Muscle layer of duodenum (tissue), 2 donors: ENCODE measurements at regions not wholly inside any gene's neighbourhood (a gene's known extent, or its start where the extent isn't known, plus 50 kb on each side); places are given as distances from the start of the nearest gene placed in this dataset.
"Not testable (repeated sequence)": the region's sequence is repeated elsewhere in the genome, so short reads cannot be mapped to it uniquely, and the experiment has no call there.

ENCODE experiments used
- H3K27ac ChIP-seq: one replicate; pipeline ENCODE4 v1.7.0; 2013; ENCODE audit warnings: mild to moderate bottlenecking, low read length
- H3K27me3 ChIP-seq: one replicate; pipeline ENCODE4 v1.7.0; 2013; ENCODE audit warnings: low read depth, mild to moderate bottlenecking, control low read depth, low read length
- H3K36me3 ChIP-seq, 2 donors: one replicate each; pipeline ENCODE4 v1.7.0; 2013; ENCODE audit warnings: low read length in 2 of 2, control low read depth in 1 of 2, mild to moderate bottlenecking in 1 of 2; ENCODE audit not compliant: insufficient read depth in 2 of 2, control insufficient read depth in 1 of 2
- H3K4me1 ChIP-seq, 2 donors: one replicate each; pipeline ENCODE4 v1.7.0; 2013; ENCODE audit warnings: low read length in 2 of 2, mild to moderate bottlenecking in 2 of 2, control low read depth in 1 of 2, moderate library complexity in 1 of 2; ENCODE audit not compliant: insufficient read depth in 2 of 2, control insufficient read depth in 1 of 2
- H3K4me3 ChIP-seq, 2 donors: one replicate each; pipeline ENCODE4 v1.7.0; 2013; ENCODE audit warnings: low read length in 2 of 2, low read depth in 1 of 2, mild to moderate bottlenecking in 1 of 2
- H3K9me3 ChIP-seq, 2 donors: one replicate each; pipeline ENCODE4 v1.7.0; 2013; ENCODE audit warnings: low read length in 2 of 2, control low read depth in 1 of 2, mild to moderate bottlenecking in 1 of 2; ENCODE audit not compliant: control insufficient read depth in 1 of 2
- donor health status: healthy.

DNA sequence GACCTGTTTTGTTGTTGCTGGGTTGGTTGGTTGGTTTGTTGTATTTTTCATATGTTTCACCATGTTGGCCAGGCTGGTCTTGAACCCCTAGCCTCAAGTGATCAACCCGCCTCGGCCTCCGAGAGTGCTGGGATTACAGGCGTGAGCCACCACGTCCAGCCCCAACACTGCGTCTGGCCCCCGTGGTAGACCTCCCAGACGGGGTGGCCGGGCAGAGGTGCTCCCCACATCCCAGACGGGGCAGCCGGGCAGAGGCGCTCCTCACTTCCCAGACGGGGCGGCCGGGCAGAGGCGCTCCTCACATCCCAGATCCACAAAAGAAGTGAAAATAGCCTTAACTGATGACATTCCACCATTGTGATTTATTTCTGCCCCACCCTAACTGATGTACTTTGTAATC lies 76.2 kb upstream of the PABPC3 start:
- not testable (repeated sequence) for H3K4me3 ChIP-seq, H3K27me3 ChIP-seq, H3K4me1 ChIP-seq, H3K36me3 ChIP-seq, H3K9me3 ChIP-seq, H3K27ac ChIP-seq

DNA sequence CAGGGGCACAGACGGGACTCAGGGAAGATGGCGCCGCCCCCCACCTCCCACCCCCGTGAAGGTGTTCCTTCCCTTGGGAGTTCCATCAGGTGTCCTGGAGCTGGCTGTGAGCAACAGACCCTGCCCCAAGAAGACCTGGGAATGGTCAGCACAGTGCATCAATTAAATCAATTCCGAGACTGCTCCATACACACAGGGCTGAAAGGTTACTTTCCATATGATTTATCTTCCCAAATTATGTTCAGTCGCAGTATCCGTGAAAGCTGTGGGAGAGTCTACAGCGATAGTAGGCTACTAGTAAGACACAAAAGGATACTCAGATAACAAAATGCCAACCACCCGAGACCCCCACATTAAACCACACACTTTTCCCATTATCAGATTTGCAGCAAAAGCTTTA lies 71.8 kb upstream of the PABPC3 start:
- Histone ChIP-seq H3K9me3 (no peaks in the 10 kb centered on the region), H3K36me3 (no peaks in the 10 kb centered on the region), H3K4me3 (no peak overlapping the region), H3K27me3 (no peaks in the 10 kb centered on the region), H3K27ac (no peak overlapping the region), H3K4me1 (no peaks in the 10 kb centered on the region)

DNA sequence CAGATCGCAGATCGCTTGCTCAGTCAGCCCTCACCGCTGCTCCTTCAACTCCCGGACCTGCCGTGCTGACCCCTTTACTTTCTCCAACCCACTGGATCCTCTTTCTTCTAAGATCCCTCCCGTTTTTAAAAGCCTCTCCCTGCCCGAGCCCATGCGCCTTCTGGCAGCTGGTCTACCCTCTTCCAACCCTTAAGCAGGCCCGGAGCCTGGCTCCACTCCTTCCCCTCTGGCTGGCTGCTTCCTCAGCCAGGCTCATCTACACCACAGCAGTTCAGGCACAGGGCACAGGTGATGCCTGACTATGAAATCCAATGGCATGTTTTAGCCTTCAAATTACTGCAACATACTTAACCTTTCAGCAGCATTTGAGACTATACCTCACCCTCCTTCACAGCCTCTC lies 63.8 kb upstream of the PABPC3 start:
- H3K4me3 ChIP-seq: no peak overlapping the region
- no peaks in the 10 kb centered on the region for H3K36me3 ChIP-seq
- no peaks in the 10 kb centered on the region for H3K9me3 ChIP-seq
- no peaks in the 10 kb centered on the region for H3K27me3 ChIP-seq
- no peak overlapping the region for H3K27ac ChIP-seq
- no peaks in the 10 kb centered on the region for H3K4me1 ChIP-seq

DNA sequence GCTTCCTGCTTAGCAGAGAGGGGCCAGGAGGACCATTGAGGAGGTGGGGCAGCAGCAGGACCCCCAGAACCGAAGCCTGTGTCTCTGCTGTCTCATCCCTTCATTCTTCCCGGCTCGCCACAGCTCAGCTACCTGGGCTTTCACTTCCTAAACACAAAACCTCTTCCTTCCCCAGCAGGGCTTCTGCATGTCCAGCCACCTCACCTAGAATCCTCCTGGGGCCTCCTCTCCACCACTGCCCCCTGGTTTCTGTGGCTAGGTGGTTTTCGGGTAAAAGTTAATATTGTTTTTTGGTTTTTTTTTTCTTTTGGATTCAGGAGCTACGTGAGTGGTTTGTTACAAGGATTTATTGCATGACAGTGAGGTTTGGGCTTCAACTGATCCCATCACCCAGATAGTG lies 61.8 kb upstream of the PABPC3 start:
- Histone ChIP-seq H3K4me3 (no peak overlapping the region), H3K27ac (no peak overlapping the region), H3K27me3 (no peaks in the 10 kb centered on the region), H3K36me3 (no peaks in the 10 kb centered on the region), H3K9me3 (no peaks in the 10 kb centered on the region), H3K4me1 (no peaks in the 10 kb centered on the region)

DNA sequence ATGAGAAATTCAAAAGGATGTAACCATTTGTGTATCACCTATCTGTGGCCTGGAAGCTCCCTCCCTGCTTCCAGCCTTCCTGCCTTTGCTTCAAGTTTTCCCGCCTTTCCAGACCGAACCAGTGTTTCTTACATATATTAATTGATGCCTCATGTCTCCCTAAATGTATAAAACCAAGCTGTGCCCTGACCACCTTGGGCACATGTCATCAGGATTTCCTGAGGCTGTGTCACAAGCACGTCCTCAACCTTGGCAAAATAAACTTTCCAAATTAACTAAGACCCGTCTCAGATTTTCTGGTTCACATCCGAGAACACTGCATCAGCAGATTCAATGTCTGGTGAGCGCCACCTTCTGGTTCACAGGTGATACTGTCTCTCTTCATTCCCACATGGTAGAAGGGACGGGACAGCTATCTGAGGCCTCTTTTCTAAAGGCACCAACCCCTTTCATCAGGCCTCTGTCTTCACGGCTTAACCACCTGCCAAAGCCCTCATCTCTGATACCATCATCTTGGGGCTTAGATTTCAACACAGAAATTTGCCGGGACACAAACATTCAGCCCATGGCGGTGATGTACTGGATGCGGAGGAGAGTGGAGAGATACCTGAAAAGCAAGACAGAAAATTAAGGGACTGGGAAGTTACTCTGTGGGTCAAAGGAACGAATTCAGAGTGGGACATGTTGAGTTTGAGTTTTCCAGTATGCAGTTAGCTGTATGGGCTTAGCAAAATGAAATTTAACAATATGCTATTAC lies 58.7 kb upstream of the PABPC3 start:
- no peak overlapping the region for H3K27ac ChIP-seq
- no peak overlapping the region for H3K4me3 ChIP-seq
- no peaks in the 10 kb centered on the region for H3K4me1 ChIP-seq
- no peaks in the 10 kb centered on the region for H3K9me3 ChIP-seq
- H3K27me3 ChIP-seq: peaks cover 1% of the 10 kb centered on the region
- no peaks in the 10 kb centered on the region for H3K36me3 ChIP-seq

DNA sequence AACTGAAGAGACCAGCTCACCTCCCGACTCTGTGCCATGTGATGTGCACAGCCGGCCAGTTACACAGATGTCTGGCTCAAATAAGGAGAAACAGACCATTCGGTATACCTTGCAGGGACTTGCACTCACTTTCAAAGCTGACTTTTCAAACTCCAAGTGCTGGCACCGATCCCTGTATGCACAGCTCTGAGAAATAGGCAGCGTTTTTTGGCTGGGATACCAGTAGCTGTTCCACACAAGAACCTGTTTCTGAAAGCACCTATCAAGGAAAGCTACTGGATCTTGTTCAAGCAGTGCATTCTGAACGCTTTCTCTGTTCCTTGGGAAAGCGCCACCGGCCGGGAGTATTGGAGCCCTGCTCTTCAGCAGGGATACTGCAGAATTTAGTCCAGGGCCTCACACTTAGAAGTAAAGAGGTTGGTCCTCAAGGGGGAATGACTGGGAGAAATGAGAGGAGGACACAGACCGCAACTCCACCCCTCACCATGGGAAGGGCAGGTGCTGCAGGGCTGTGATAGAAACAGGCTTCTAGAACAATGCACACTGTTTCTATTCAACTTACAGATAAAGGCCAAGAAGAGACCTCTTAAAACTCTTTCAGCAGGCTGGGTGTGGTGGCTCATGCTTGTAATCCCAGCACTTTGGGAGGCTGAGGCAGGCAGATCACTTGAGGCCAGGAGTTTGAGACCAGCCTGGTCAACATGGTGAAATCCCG lies 53.6 kb upstream of the PABPC3 start:
- Histone ChIP-seq H3K4me1 (peaks cover 0 to 7% of the 10 kb centered on the region in 2 donors), H3K4me3 (no peak overlapping the region), H3K9me3 (no peaks in the 10 kb centered on the region), H3K27ac (no peak overlapping the region), H3K27me3 (peaks cover 24% of the 10 kb centered on the region), H3K36me3 (no peaks in the 10 kb centered on the region)

DNA sequence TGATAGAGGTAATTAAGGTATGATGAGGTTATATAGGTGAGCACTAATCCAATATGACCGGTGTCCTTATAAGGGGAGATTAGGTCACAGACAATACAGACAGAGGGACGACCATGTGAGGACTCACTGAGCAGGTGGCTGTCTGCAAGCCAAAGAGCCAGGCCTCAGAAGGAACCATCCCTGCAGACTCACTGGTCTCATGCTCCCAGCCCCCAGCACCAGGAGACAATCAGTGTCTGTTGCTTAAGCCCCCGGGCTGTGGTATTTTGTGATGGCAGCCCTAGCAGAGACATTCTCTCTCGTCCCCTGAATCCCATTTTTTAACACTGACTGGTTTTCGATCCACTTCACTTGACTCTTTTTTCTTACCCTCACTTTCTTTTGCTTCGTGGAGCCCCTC lies 51.9 kb upstream of the PABPC3 start:
- H3K27me3 ChIP-seq: peaks cover 24% of the 10 kb centered on the region

More for the DNA sequence above, 51.9 kb upstream of the PABPC3 start:
- Histone ChIP-seq H3K4me1 (peaks cover 0 to 7% of the 10 kb centered on the region in 2 donors), H3K36me3 (no peaks in the 10 kb centered on the region), H3K27ac (no peak overlapping the region), H3K9me3 (no peaks in the 10 kb centered on the region), H3K4me3 (no peak overlapping the region)
